GM19023 (cell line): ENCODE measurements at regions not wholly inside any gene's neighbourhood (a gene's known extent, or its start where the extent isn't known, plus 50 kb on each side); places are given as distances from the start of the nearest gene placed in this dataset.

ENCODE experiments used
- ATAC-seq: cut with Tn5 transposase; IDR thresholded peaks from one replicate; pipeline ENCODE4 v1.9.1; 2021; ENCODE audit warnings: mild to moderate bottlenecking, moderate library complexity; ENCODE audit not compliant: unreplicated experiment

- no peak for ATAC-seq
These were observed 56.4 kb downstream of the CD24 start for GRCh38 chr6:106918115-106918514.

- ATAC-seq: no peak
These were observed 57.6 kb downstream of the CD24 start for GRCh38 chr6:106916891-106917290.

- peak; percentile 58 for ATAC-seq
These were observed 60.8 kb downstream of the CD24 start for GRCh38 chr6:106913676-106914280.

- no peak for ATAC-seq
These were observed 61.4 kb downstream of the CD24 start for GRCh38 chr6:106913111-106913510.

- no peak for ATAC-seq
These were observed 62.4 kb downstream of the CD24 start for GRCh38 chr6:106912091-106912490.

- no peak for ATAC-seq
These were observed 63.3 kb downstream of the CD24 start for GRCh38 chr6:106910999-106911949.

GRCh38 chr6:106908386-106908840 lies 66.1 kb downstream of the CD24 start:
- ATAC-seq: no peak

- ATAC-seq: no peak
These were observed 66.8 kb downstream of the CD24 start for GRCh38 chr6:106907754-106908153.

- ATAC-seq: no peak
These were observed 68.3 kb downstream of the CD24 start for GRCh38 chr6:106906232-106906631.

- no peak for ATAC-seq
These were observed 71.2 kb downstream of the CD24 start for GRCh38 chr6:106903299-106903698.

GRCh38 chr6:106901062-106901461 lies 73.5 kb downstream of the CD24 start:
- ATAC-seq: no peak

GRCh38 chr6:106899697-106900096 lies 74.8 kb downstream of the CD24 start:
- ATAC-seq: no peak

- no peak for ATAC-seq
These were observed 76.9 kb downstream of the CD24 start for GRCh38 chr6:106897580-106897979.

GRCh38 chr6:106895703-106896040 lies 78.9 kb downstream of the CD24 start:
- no peak for ATAC-seq

- ATAC-seq: no peak
These were observed 79.4 kb downstream of the CD24 start for GRCh38 chr6:106894978-106895702.

GRCh38 chr6:106892186-106892585 lies 82.3 kb downstream of the CD24 start:
- no peak for ATAC-seq

GRCh38 chr6:106890447-106890846 lies 84.1 kb downstream of the CD24 start:
- ATAC-seq: no peak

- ATAC-seq: no peak
These were observed 84.8 kb downstream of the CD24 start for GRCh38 chr6:106889692-106890091.

- ATAC-seq: no peak
These were observed 87.4 kb downstream of the CD24 start for GRCh38 chr6:106886922-106887797.

GRCh38 chr6:106886081-106886843 lies 88.3 kb downstream of the CD24 start:
- no peak for ATAC-seq
